MV-4-11 (cell line): ENCODE measurements at regions not wholly inside any gene's neighbourhood (a gene's known extent, or its start where the extent isn't known, plus 50 kb on each side); places are given as distances from the start of the nearest gene placed in this dataset.
"Not testable (repeated sequence)": the region's sequence is repeated elsewhere in the genome, so short reads cannot be mapped to it uniquely, and the experiment has no call there.

Experiments
- DNase-seq: peaks from one replicate; lab custom pipeline; 2025; lab: John Stamatoyannopoulos, UW

DNA sequence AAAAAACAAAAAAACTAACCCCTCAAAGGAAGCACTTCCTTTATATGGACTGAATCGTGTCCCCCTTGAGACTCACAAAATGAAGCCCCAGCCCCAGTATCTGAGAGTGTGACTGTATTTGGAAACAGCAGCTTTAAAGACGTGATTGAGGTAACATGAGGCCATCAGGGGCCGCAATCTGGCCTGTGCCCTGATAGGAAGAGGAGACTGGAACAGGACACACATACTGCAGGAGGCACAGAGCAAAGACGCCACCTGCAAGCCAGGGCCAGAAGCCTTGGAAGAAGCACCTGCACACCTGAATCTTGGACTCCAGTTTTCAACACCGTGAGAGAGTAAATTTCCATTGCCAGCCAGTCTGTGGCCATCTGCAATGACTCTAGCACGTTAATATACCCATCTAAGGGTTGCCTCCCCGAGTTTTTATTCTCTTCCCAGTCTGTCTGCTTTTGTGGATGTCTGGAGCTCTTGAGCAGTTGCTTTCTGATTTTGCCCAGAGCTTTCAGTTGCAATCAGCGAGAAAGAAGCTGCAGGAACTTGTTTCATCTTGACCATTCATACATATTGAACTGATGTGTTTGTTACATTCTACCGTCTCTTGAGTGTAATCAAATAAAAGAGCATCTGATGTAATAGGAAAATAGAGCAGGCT, 775.8 kb upstream of the TPTE start:
- DNase-seq, result not testable (repeated sequence)

DNA sequence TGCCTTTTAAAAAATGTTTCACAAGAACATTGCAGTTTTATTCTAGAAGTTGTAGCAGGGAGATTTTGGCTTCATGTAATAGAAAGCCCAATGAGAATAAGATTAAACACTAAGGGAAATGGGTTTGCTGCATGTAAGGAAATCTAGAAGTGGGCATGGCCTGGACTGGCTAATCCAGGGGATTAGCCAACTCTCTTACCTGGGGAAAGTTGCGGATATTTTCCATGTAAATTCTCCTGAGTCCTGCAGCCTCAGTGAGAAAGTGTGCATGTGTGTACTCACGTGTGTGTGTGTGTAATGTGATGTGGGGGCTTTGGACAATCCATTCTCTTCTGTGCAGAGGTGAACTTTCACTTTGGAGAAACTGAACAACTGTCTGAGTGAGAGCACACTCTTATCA, 775.1 kb upstream of the TPTE start:
- not testable (repeated sequence) for DNase-seq

DNA sequence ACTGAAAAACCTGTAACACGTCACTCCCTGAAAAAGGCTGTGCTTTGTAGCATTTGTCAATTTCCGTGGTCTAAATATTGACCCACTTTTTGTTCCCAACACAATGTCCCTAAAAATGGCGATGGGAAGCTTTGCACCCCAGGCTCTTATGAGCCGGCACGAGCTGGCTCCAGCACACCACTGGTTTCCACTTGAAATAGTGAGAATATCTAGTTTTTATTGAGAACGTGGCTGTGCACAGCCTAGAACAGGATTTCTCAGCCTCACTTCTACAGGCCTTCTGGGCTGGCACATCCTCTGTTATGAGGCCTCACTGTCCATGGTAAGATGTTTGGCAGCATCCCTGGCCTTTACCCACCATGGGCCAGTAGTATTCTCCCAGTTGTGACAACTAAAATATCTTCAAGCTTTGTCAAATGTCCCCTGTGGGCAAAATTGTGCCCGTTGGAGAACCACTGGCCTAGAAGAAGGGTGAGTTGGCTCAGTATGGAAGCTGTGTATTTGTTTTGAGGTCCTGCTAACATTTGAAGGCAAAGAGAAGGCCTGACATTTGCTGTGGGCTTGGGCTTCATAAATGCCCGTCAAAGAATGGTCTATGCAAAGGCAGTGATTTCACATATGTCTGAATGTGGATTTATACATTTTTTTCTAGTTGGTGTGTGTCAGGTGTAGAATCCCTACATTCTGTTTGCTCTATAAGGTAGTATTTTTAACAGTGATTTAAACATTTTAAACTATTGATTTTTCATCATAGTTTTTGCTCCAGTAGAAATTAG, 774.4 kb upstream of the TPTE start:
- not testable (repeated sequence) for DNase-seq

DNA sequence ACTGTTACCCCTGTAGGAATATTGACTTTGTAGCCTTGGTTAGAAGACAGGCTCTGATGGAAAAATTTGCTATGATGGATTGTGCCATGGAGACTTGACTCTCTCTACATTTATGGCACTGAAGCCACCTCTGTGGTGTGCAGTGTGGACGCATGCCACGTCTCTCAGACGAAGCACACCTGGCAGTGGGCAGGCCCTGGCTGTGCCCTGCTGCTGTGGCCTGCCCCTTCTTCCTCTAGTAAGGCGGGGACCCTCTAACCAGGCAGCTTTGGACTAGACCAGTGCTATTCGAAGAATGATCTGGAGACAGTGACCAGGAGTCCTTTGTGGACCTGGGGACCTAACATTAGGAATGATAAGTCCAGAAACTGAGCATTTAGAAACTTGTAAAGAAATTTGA, 773.5 kb upstream of the TPTE start:
- not testable (repeated sequence) for DNase-seq

DNA sequence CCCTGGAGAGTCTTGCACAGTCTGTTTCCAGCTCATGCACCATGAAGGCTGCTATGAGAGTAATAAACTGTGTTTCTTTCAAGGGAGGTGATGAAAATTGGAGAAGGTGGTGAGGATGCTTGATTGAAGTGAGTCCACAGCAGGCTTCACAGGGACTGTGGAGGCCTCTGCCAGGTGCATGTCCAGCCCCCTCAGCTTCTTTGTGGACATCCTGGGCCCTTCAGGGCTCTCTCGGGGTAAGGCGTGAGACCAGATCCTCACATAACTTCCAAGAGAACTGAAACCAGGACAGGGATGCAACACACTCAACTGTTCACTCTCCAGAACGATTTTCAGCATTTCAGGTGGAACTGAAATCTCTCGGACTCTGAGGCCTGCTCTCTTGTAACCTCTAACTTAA, 772.9 kb upstream of the TPTE start:
- DNase-seq, result not testable (repeated sequence)

DNA sequence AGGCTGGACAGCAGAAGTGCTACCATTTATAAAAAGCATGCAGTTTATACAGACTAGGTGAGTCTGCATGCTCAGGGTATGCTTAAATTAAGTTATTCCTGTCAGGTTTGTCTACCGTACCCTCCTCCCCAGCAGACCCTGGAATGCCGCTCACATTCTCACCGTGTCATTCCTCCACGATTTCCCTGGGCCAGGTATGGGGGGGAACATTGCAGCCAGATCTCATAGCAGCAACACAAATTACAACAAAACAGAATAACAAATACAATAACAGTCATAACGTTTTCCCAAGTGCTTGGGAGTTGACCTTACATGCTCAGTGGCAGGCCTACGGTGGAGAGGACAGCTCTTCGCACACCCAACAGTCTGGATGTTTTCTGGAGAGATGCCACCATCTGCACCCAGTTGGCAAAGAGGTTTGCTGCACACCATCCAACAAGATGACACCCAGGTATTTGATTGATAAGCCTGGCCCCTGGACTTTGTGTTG, 771.6 kb upstream of the TPTE start:
- DNase-seq, result not testable (repeated sequence)

DNA sequence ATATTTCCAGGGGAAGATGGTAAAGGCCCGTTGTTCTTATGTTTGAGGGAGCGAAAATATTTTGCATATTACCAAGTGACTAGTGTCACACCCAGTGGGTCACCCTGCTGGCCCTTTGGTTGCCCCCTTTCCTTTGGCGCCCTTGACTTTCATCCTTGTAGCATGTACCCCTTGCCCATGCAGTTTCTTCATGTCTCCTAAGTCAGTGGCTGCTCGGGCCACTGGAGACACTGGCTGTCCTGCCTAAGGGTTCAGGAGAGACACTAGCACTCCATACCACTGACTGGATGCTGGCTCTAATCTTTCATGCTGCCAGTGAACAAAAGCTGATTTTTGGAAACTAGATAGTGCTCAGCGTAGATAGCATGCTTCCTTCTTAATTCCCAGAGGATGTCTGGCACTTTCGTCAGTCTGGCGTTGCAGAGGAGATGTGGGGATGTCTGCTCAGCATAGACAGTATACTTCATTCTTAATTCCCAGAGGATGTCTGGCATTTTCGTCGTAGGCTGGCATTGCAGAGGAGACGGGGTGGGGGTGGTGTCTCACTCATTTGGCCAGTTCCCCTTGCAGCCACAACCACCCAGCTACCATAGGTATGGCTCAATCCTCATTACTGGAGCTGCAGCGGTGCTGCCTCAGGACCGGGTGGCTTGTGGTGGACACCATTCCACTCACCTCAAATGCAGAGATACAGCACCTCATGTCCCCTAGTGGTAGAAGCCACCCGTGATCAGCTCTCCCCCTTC, 770.9 kb upstream of the TPTE start:
- DNase-seq, result no peak

DNA sequence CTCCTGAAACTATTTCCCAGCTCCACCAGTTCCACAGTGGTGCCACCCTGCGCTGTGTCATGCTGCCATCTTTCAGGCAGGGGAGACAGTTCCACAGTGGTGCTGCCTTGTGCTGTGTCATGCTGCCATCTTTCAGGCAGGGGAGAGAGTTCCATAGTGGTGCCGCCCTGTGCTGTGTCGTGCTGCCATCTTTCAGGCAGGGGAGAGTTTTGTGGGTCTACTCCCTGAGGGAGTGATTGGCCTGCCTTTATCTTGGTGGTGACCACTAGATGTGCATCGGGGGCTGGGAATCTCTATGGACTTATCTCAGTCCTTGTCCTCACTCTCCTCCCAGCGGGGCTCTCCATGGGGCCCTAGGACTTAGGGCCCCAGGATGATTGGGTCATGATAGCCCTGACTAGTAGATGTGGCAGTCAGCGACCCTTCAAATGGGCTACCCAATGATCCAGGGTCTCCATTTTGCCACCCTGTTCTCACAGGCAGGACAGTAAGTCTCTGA, 770.2 kb upstream of the TPTE start:
- not testable (repeated sequence) for DNase-seq

DNA sequence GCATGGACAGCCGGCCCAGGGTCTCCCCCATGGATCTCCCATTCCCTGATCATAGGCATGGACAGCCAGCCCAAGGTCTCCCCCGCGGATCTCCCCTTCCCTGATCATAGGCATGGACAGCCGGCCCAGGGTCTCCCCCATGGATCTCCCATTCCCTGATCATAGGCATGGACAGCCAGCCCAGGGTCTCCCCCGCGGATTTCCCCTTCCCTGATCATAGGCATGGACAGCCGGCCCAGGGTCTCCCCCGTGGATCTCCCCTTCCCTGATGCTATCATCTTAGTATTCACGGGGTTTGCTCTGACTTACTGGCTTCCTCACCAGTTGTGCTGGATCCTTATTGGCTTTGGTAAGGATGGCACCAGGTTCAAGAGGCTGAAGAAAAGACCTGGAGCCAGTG, 769.4 kb upstream of the TPTE start:
- not testable (repeated sequence) for DNase-seq

DNA sequence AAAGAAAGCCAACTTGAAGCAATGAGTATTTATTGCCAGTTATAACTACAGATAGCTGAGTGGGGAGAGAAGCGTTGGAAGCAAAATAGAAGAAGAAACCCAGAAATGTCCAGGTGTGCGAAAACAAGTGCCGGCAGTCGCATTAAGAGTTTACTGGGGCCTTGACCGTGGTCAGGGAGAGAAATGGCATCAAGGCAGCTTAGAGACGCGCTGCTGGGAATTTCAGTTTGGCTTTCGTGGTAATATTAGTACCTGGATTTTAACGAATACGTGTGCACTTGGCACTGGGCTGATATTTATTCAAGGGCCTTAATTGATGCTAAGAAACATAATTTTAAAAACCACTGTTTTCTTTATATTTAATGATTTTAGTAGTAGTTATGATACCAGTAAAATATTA, 767.9 kb upstream of the TPTE start:
- DNase-seq, result not testable (repeated sequence)

DNA sequence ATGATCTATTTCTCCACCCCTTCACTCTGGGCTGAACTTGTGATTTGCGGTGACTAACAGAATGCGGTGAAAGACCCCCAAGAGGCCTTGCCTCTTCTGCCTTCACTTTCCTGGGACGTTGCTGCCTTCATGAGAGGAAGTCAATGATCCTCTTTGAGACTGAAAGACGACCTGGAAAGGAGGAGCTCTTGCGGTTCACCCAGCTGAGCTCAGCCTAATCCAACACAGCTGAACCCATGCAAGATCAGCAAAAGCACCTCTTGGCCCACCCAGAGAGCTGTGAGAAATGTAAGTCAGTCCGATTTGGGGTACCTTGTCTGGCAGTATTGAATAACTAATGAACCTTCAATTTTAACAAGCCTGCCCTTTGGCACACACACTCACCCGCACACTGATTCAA, 767.4 kb upstream of the TPTE start:
- DNase-seq, result no peak

DNA sequence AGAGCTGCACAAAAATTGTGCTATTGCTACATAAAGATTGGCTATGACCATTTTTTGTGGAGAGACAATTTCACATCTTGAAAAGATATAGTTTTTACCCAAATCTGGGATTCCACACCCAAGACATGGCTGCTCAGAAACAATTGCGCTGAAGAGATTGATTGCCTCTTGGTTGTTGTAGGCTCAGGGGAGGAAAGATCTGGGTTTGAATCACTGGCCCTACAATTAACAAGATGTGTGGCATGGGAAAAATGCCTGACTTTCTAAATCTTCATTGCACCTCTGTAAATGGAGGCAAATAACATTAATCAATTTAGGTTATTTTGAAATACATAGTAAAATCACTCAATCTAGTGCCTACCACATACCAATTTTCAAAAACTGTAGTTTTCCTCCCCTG, 766.9 kb upstream of the TPTE start:
- not testable (repeated sequence) for DNase-seq

DNA sequence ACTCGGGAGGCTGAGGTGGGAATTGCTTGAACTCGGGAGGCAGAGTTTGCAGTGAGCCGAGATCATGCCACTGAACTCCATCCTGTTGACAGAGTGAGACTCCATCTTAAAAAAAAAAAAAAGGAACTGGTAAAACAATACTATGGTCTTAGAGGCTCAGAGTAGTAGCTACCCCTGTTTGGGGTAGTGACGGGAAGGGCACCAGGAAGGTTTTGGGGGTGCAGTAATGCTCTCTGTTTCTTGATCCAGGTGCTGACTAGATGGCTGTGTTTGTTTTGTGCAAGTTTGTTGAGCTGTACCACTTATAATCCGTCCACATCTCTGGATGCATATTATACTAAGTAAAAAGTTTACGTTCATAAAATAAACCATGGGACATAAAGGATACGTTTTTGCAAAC, 765.8 kb upstream of the TPTE start:
- no peak for DNase-seq

DNA sequence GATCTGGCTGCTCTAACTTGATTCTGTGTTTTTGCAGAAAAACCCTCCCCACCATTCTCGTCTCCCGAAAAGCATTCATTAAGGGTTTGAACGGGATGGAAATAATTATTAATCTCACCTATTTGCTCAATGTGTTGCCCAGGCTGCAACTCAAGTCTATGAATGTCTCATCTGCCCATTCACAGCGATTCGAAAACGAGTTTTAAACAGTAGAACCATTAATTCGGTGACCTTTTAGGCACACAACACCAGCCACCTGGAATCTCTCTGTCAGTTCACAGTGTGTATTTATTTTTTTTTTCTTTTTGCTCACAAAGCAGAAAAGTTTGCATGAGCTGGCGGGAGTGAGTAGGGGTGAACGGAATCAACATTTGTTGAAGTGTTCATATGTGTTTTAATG, 764.7 kb upstream of the TPTE start:
- no peak for DNase-seq

DNA sequence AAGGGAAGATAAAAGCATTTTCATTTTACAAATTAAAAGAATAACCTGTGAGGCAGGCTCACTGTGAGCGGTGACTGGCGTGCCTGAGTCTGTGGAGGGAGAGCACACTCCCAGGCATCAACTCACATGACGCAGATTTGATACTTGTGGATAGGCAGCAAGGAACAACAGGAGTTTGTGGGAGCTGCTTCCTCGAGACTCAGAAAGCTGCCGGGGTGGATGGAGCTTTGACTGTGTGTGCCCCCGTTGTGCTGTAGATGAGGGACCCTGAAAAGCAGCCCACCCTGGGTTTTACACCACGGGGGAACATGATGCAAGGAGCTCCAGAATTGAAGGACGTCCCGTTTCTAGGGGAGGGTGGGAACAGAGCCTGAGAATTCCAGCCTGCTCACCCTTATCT, 764.3 kb upstream of the TPTE start:
- not testable (repeated sequence) for DNase-seq

DNA sequence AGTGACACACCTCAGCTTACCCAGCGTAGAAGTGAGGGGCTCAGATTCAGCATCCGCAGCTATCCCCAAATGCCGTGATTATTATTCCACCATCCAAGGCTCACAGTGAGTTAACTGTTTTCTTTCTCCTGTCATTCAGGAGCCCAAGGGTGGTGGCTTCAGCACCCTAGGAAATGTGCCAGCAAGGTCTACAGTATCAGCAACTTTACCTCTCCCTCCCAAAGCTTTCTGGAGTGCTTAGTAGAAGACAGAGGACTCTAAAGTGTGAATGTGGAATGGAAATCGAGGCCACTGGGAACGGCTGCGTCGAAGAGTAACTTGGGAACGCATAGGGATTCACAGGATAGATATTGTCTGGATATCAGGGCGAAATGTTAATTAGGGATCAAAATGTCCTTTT, 763.8 kb upstream of the TPTE start:
- DNase-seq, result not testable (repeated sequence)

DNA sequence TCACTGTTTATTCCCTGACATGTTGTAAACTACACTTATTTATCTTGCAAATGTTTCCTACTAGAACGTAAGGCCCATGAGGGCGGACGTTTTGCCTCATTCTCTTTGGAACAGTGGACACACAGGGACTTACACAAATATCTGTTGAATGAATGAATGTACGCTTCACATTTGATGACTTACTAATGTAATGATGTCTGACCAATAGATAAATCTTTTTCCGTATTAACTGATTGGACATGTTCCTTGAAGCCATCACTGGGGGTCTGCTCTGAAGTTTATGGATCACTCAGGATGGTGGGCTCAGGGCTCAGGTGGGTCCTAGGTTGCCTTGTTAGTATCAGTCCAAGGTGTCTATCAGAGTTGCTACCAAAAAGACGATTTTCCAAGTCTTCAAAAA, 763.2 kb upstream of the TPTE start:
- no peak for DNase-seq

DNA sequence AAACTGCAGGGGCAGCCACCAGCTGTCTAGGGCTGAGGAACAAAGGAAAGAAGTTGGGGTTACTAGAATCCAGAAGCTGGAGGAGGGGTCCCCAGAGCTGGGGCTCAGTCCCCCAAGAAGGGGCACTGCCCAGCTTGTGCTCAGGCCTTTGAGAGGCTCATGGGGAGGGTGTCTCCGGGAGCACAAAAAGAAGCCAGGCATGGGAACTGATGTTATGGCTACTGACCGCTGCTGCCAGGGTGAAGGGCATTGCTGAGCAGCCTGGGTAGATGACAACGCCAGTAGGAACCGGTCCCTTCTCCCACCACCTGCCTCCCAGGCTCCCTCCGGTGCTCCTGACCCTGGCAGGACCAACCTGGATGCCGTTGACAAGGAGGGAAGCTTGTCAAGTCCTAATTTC, 762.5 kb upstream of the TPTE start:
- no peak for DNase-seq

DNA sequence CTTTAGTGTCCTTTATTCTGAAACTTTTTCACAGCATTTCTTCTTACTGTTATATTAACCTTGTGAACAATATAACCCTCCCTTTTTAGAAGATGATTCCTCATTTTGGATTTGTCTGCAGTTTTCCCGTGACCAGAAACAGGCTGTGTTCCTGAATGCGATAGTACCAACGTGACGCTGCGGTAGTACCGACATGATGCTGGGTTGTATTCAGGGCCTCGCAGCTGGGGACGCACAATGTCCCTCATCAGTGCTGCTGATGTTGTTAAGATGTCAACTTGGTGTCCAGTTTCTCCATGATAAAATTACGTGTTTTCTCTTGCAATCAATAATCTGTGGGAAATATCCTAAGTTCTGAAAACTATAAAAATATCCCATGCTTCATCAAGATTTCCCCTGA, 761.4 kb upstream of the TPTE start:
- DNase-seq, result no peak

DNA sequence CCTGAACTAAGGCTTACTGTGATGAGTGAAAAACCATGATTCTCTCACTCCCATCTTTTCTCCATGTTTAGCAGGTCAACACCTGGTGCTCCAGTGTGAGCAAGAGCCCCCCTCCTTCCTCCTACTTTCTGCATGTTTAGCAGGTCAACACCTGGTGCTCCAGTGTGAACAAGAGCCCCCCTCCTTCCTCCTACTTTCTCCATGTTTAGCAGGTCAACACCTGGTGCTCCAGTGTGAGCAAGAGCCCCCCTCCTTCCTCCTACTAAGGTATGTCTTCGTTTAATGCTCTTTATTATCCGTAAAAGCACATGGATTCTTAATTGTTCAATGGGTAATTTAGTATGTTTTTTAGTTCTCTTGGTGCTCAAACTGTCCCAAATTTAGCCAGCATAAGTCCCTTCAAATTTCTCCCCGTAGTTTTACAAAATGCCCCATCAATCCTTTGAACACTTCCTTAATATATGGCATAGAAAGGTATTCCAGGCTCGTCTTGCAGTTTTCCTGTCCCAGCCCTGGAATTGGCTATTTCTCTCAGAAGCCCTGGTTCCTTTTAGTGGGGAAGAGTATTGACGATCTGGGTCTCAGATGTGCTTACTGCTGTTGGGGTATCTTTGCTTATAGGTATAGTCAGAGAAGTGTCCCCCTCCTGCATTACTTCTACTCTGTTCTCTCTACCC, 760.8 kb upstream of the TPTE start:
- no peak for DNase-seq

DNA sequence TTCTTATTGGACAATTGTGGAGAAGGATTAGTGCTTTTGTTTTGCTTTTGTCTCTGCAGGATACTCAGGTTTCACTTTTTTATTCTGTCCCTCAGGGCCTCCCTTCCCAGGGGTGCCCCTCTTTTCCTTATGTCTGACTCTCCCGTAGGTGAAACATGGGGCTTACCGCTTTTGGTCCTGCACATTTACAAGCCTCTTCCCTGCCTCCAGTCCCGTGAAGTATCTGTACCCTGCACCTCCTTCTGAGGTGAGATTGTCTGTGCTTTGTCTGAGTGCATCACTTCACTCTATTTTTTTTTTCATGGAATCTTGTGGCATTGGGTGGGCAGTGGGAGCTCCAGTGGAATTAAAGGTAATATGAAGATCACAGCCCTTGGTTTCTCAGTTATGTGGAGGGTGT, 758.1 kb upstream of the TPTE start:
- no peak for DNase-seq

DNA sequence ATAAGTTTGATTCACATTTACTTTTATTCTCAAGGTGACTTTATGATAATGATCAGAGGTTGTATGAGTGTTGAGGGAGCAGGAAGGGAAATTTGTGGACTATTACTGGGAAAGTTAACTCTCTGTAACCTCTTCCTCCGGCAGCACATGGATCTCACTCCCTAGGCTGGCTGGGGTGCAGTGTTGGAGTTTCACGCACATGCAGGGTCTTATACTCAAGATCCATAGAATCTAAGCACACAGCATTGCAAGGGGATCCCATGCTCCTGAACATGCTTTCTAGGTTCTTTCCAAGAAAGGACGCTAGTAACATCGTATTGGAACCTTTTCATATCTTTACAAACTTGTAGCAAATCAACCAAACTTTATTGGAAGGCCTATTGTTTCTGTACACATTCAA, 757.6 kb upstream of the TPTE start:
- DNase-seq, result no peak
